GM18505 (cell line): ENCODE measurements at regions not wholly inside any gene's neighbourhood (a gene's known extent, or its start where the extent isn't known, plus 50 kb on each side); places are given as distances from the start of the nearest gene placed in this dataset.
"Not testable (repeated sequence)": the region's sequence is repeated elsewhere in the genome, so short reads cannot be mapped to it uniquely, and the experiment has no call there.

Experiments
- ATAC-seq: cut with Tn5 transposase; IDR thresholded peaks from one replicate; pipeline ENCODE4 v1.9.1; 2021; ENCODE audit not compliant: unreplicated experiment
- POLR2A ChIP-seq: IDR thresholded peaks from 4 replicates; pipeline ENCODE4 v1.6.1; 2011; ENCODE audit warnings: borderline replicate concordance; ENCODE audit not compliant: insufficient read depth, insufficient read length; ENCODE audit errors: extremely low read depth

GRCh38 chr4:38531141-38531727, 132.8 kb upstream of the KLF3 start:
- TF ChIP-seq POLR2A, result no peak
- ATAC-seq, result no peak

GRCh38 chr4:38532908-38533499, 131.0 kb upstream of the KLF3 start:
- TF ChIP-seq POLR2A, result no peak
- ATAC-seq, result no peak

- no peak for TF ChIP-seq POLR2A
- ATAC-seq, result no peak
Observed at GRCh38 chr4:38534344-38535045, 129.5 kb upstream of the KLF3 start.

GRCh38 chr4:38535071-38535470, 128.9 kb upstream of the KLF3 start:
- ATAC-seq, result not testable (repeated sequence)

GRCh38 chr4:38535717-38536116, 128.3 kb upstream of the KLF3 start:
- TF ChIP-seq POLR2A, result no peak
- no peak for ATAC-seq

- no peak for ATAC-seq
Observed at GRCh38 chr4:38536716-38537115, 127.3 kb upstream of the KLF3 start.

GRCh38 chr4:38537666-38538065, 126.3 kb upstream of the KLF3 start:
- no peak for ATAC-seq
- TF ChIP-seq POLR2A, result no peak

More at GRCh38 chr4:38536716-38537115, 127.3 kb upstream of the KLF3 start:
- TF ChIP-seq POLR2A, result no peak

GRCh38 chr4:38538517-38538916, 125.5 kb upstream of the KLF3 start:
- ATAC-seq, result no peak
- no peak for TF ChIP-seq POLR2A

- TF ChIP-seq POLR2A, result no peak
Observed at GRCh38 chr4:38539501-38539900, 124.5 kb upstream of the KLF3 start.

GRCh38 chr4:38547052-38547451, 116.9 kb upstream of the KLF3 start:
- TF ChIP-seq POLR2A, result no peak
- no peak for ATAC-seq

More at GRCh38 chr4:38539501-38539900, 124.5 kb upstream of the KLF3 start:
- ATAC-seq, result no peak

GRCh38 chr4:38548256-38548655, 115.7 kb upstream of the KLF3 start:
- no peak for ATAC-seq
- no peak for TF ChIP-seq POLR2A

- ATAC-seq, result no peak
Observed at GRCh38 chr4:38559374-38559773, 104.6 kb upstream of the KLF3 start.

GRCh38 chr4:38560340-38560739, 103.7 kb upstream of the KLF3 start:
- ATAC-seq, result no peak
- TF ChIP-seq POLR2A, result no peak

More at GRCh38 chr4:38559374-38559773, 104.6 kb upstream of the KLF3 start:
- no peak for TF ChIP-seq POLR2A
